BJ (cell line): ENCODE measurements at regions not wholly inside any gene's neighbourhood (a gene's known extent, or its start where the extent isn't known, plus 50 kb on each side); places are given as distances from the start of the nearest gene placed in this dataset.

ENCODE experiments used
- CTCF ChIA-PET: fragments of 350-600 bp; formaldehyde crosslinking; extraction: SDS; loops from one replicate; lab custom pipeline; 2021; ENCODE audit warnings: antibody characterized with exemption, inconsistent platforms; lab: Yijun Ruan, JAX
- POLR2A ChIA-PET: fragments of 300-600 bp; sonication (Branson Sonifier 250); formaldehyde crosslinking; extraction: SDS; loops from one replicate; lab custom pipeline; 2021; ENCODE audit warnings: antibody characterized with exemption; lab: Charles Lee
- DNase-seq: peaks from one replicate; pipeline ENCODE4 v3.0.0-alpha.2; 2011; ENCODE audit warnings: low read depth
- H3K27me3 ChIP-seq: 2 replicates; pipeline ENCODE4 v1.6.0; 2011; ENCODE audit warnings: low read length; ENCODE audit not compliant: control insufficient read depth, insufficient read depth
- H3K36me3 ChIP-seq: 2 replicates; pipeline ENCODE4 v1.5.1; 2011; ENCODE audit warnings: low read length; ENCODE audit not compliant: control insufficient read depth, insufficient read depth
- H3K4me3 ChIP-seq: 2 replicates; pipeline ENCODE4 v1.5.1; 2011; ENCODE audit warnings: low read depth, mild to moderate bottlenecking, control low read depth, low read length
- TF ChIP-seq, protein P1 (sequence below): IDR thresholded peaks from 2 replicates; pipeline ENCODE4 v1.5.1; 2011; ENCODE audit warnings: low read depth, mild to moderate bottlenecking, control low read depth, inconsistent platforms, low read length, moderate library complexity; ENCODE audit not compliant: insufficient read depth

DNA sequence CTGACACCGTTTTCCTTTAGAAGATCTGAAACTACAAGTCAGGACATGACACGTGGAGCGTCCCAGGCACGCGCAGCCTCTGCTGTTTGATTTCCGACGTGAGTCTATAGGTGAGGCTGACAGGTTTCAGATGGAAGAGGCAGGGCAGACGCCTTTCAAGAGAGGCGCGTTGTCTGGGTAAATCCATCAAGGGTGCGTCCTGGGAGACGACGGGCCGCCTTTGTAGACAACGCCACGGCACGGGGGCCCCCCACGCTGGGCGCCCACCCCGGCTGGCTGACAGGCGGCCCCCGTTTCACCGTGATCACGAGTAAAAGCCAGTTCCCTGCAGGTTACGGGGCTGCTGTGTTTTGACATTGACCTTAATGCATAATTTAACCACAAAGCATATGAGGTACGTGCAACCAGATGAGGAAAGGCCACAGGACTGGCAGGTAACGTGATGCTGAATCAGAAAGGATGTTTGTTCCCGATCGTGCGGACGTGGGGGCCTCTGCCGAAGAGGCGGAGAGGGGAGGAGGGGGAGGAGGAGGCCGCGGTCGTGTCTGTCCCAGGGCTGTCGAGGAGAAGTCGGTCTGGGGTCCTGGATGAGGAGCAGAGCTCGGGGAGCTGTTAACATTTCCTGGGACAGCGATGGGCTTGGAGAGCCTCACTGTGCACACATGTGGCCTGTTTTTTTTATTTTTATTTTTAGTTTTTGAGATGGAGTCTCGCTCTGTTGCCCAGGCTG, 51.1 kb upstream of the PPP2R3B start:
- CTCF ChIA-PET = no interaction called here

DNA sequence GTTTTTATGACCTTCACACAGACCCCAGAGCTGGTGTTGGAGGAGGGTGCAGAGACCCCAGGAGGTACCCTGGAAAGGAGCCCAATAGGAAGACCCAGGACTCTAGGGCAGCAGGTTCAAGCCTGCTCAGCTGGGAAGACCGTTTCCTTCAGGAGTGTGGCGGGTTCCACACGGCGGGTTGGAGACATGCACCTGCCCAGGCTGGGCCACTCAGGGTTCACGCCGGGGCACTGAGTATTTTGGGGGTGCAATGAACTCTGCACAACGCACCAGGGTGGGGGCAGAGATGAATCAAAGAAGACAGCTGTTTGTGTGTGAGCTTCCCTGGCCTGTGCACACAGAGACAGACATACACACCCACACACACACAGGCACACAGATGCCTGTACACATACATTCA, 52.5 kb upstream of the PPP2R3B start:
- CTCF ChIA-PET = no interaction called here
- H3K27me3 ChIP-seq = no peaks in the 10 kb centered on the region
- POLR2A ChIA-PET = no interaction called here
- H3K36me3 ChIP-seq = no peaks in the 10 kb centered on the region
- DNase-seq = no peak
- TF ChIP-seq, protein P1, sequence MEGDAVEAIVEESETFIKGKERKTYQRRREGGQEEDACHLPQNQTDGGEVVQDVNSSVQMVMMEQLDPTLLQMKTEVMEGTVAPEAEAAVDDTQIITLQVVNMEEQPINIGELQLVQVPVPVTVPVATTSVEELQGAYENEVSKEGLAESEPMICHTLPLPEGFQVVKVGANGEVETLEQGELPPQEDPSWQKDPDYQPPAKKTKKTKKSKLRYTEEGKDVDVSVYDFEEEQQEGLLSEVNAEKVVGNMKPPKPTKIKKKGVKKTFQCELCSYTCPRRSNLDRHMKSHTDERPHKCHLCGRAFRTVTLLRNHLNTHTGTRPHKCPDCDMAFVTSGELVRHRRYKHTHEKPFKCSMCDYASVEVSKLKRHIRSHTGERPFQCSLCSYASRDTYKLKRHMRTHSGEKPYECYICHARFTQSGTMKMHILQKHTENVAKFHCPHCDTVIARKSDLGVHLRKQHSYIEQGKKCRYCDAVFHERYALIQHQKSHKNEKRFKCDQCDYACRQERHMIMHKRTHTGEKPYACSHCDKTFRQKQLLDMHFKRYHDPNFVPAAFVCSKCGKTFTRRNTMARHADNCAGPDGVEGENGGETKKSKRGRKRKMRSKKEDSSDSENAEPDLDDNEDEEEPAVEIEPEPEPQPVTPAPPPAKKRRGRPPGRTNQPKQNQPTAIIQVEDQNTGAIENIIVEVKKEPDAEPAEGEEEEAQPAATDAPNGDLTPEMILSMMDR = no peak
- H3K4me3 ChIP-seq = no peak overlapping the region

More for the DNA sequence above, 51.1 kb upstream of the PPP2R3B start:
- DNase-seq = no peak
- H3K36me3 ChIP-seq = no peaks in the 10 kb centered on the region
- H3K4me3 ChIP-seq = no peak overlapping the region
- TF ChIP-seq, protein P1 = no peak
- POLR2A ChIA-PET = no interaction called here
- no peaks in the 10 kb centered on the region for H3K27me3 ChIP-seq

DNA sequence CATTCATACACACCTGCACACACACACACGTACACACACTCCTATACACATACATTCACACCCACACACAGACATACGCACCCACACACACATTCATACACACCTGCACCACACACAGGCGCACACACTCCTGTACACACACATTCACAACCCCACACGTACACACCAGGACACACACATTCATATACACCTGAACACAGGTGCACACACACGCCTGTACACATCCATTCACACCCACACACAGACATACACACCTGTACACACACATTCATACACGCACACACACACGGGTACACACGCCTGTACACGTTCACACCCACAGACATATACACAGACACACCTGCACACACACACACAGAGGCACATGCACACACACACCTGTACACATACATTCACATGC, 53.0 kb upstream of the PPP2R3B start:
- ChIA-PET CTCF (no interaction called here), POLR2A (no interaction called here)
- DNase-seq = no peak
- H3K4me3 ChIP-seq = no peak overlapping the region
- no peaks in the 10 kb centered on the region for H3K27me3 ChIP-seq
- no peaks in the 10 kb centered on the region for H3K36me3 ChIP-seq
- TF ChIP-seq, protein P1 = no peak

DNA sequence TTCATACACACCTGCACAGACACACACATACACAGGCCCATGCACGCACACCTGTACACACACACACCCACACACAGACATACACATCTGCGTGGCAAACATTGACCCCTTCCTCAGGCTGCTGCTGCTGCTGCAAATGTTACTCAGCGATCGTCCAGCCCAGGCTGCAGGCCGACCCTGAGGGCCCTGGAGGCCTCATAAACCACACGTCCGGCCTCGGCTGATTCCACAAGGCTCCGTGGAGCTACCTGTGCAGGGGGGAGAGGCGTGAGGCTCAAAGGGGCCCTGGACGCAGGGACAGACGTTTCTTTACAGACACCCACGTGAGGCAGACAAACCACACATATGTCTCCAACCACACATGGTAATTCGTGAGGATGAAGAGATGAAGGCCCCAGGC, 53.9 kb upstream of the PPP2R3B start:
- CTCF ChIA-PET = no interaction called here
- TF ChIP-seq, protein P1 = no peak
- H3K36me3 ChIP-seq = no peaks in the 10 kb centered on the region
- H3K27me3 ChIP-seq = no peaks in the 10 kb centered on the region
- H3K4me3 ChIP-seq = no peak overlapping the region
- DNase-seq = no peak
- POLR2A ChIA-PET = no interaction called here

DNA sequence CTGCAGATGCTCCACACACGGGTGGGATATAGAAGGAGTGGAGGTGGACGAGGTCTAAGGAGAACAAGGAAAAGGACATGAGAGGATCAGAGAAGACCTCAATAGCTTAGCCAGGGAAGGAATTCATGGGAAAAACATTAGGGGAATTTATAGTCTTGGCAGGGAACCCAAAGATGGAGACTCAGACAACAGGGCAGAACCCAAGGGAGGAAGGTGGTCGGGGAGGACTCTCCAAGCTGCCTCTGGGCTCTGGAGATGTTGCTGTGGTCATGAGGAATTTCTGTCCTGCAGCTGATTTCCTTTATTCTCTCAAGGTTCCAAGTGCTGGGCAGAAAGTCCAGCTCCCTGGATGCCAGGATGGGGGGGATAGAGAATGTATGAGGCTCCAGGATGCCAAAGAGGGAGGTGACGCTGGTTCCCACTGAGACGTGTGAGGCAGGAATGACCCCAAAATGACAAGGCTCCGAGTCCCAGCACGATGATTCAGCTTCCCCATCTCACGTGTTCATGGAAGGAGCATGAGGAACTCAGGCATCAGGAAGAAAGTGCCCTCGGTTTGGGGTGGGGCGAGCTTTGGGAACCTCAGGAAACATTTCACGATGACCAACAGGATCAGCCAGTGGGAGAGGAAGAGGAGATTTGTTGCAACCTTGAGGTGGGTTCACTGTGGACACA, 57.0 kb upstream of the PPP2R3B start:
- no peak overlapping the region for H3K4me3 ChIP-seq
- CTCF ChIA-PET = no interaction called here
- DNase-seq = peak; percentile 38
- H3K36me3 ChIP-seq = no peaks in the 10 kb centered on the region
- POLR2A ChIA-PET = no interaction called here
- no peaks in the 10 kb centered on the region for H3K27me3 ChIP-seq
- TF ChIP-seq, protein P1 = no peak
